ENCODE measurements at regions not wholly inside any gene's neighbourhood (a gene's known extent, or its start where the extent isn't known, plus 50 kb on each side); places are given as distances from the start of the nearest gene placed in this dataset.
"Not testable (repeated sequence)": the region's sequence is repeated elsewhere in the genome, so short reads cannot be mapped to it uniquely, and the experiment has no call there.

DNA sequence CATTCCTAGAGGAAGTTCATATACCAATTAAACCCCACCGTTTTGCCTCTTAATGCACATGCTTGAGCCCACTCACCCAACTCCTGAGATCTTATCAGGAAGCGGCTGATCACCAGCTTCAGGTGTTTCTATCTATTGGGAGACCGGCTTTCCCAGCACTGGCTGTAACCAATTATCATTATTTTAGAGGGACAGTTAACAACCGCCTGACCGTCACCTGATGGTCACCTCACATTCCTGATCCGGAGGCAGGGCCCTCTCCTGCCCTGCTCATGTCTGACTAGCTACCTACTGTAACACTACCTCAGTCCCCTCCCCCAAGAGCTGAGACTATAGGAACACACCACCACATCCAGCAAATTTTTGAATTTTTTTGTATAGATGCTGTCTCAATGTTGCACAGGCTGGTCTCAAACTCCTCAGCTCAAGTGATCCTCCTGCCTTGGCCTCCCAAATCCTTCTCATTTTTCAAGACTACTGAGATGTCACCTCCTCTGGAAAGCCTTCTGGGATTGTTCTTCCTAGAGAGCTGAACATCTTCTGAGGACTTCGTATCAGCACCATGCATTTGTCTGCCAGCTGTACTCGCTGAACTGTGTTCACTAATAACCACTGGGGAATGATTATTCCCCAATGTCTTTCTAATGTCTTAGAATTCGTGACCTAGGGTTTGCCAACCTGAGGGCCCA is 84.8 kb downstream of the LSM3 start:
- H3K4me3 ChIP-seq (ENCODE audit: control insufficient read depth, low read depth, low read length) = no peak overlapping the region
- TF ChIP-seq, protein P1, sequence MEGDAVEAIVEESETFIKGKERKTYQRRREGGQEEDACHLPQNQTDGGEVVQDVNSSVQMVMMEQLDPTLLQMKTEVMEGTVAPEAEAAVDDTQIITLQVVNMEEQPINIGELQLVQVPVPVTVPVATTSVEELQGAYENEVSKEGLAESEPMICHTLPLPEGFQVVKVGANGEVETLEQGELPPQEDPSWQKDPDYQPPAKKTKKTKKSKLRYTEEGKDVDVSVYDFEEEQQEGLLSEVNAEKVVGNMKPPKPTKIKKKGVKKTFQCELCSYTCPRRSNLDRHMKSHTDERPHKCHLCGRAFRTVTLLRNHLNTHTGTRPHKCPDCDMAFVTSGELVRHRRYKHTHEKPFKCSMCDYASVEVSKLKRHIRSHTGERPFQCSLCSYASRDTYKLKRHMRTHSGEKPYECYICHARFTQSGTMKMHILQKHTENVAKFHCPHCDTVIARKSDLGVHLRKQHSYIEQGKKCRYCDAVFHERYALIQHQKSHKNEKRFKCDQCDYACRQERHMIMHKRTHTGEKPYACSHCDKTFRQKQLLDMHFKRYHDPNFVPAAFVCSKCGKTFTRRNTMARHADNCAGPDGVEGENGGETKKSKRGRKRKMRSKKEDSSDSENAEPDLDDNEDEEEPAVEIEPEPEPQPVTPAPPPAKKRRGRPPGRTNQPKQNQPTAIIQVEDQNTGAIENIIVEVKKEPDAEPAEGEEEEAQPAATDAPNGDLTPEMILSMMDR (conservative IDR thresholded peaks at IDR 0.05; ENCODE audit: control insufficient read depth, insufficient read depth, low read depth, low read length) = no peak
- no peak for DNase-seq (ENCODE audit: low read depth)

DNA sequence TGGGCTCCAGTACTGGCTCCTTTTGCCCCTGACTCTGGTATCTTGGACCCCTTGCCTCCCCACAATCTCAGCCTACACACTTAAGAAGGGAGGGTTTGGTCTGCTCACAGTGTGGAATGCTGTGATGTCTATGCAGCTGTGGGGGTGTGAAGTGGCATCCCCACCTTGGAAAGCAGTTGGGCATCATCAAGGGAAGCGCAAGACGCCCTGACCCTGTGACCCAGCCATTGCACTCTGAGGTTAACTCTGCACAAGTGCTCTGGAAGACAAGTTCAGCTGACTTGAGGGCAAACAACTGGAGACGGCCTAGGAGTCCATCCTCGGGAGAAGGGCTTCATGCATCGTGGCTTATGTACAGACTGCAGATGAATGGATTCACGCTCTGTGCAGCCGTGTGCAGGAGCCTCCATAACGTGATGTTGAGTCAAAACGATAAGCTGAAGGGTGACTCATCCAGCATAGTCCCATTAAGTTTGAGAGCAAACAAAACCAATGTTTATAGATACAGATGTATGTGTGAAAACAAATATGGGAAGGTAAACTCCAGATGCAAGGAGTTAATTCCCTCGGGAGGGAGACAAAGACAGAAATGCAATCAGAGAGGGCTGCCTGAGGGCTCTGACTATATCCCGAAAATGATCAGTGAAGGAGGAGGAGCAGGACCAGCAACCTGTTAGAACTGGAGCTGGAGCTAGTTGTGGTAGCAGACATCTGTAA is 86.8 kb downstream of the LSM3 start:
- no peak overlapping the region for H3K4me3 ChIP-seq (ENCODE audit: control insufficient read depth, low read depth, low read length)
- TF ChIP-seq, protein P1 (conservative IDR thresholded peaks at IDR 0.05; ENCODE audit: control insufficient read depth, insufficient read depth, low read depth, low read length) = no peak
- peak; percentile 70 for DNase-seq (ENCODE audit: low read depth)

DNA sequence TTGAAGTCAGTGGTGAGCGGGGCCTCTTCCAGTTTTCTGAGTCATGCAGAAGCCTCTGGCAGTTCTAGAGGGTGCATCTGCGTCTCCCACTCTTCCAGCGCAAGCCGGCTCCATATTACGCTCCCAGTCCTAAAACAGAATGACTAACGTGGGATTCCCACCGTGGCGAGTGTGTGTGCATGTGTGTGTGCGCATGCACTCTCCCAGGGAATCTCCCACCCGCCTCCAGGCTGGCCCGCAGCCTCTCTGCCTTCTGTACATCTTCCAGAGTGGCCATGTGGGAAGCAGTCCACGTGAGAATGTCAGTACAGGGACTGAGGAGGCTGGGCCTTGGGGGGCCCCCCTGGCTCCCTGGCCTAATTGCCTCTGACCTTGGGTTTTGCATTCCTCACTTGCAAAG is 87.7 kb downstream of the LSM3 start:
- DNase-seq (ENCODE audit: low read depth) = peak; percentile 94
- TF ChIP-seq, protein P1 (conservative IDR thresholded peaks at IDR 0.05; ENCODE audit: control insufficient read depth, insufficient read depth, low read depth, low read length) = no peak
- no peak overlapping the region for H3K4me3 ChIP-seq (ENCODE audit: control insufficient read depth, low read depth, low read length)

DNA sequence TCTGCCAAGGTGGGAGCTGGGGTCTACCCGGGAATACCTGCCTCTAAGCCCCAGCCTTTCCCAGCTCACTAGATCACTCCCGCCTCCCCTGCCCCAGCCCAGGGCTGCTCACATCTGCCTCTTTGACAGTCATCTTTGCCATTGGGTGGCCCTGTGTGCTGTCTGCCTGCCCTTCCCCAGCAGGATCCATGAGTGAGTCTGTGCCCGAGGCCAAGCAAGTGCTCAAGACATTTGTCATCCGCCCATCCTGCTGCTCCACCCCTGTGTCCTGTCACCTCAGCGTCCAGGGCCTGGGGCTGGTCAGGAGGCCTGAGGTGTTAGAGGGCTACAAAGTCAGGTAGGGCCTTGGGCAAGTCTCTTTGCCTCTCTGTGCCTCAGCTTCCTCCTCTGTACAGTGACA is 89.4 kb downstream of the LSM3 start:
- no peak overlapping the region for H3K4me3 ChIP-seq (ENCODE audit: control insufficient read depth, low read depth, low read length)
- TF ChIP-seq, protein P1 (conservative IDR thresholded peaks at IDR 0.05; ENCODE audit: control insufficient read depth, insufficient read depth, low read depth, low read length) = no peak
- DNase-seq (ENCODE audit: low read depth) = no peak

DNA sequence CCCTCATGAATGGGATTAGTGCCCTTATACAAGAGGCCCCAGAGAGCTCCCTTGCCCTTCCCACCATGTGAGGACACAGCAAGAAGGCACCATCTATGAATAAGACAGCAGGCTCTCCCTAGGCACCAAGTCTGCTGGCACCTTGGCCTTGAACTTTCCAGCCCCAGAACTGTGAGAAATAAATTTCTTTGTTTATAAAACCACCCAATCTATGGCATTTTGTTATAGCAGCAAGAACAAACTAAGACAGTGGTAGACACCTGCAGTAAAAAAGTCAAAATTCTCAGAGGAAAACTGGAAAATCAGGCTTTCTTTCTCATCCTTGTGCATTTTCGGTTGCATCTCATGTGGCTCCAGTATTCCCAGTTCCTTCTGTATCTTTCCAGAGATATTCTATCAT is 90.3 kb downstream of the LSM3 start:
- no peak for DNase-seq (ENCODE audit: low read depth)
- TF ChIP-seq, protein P1 (conservative IDR thresholded peaks at IDR 0.05; ENCODE audit: control insufficient read depth, insufficient read depth, low read depth, low read length) = no peak
- no peak overlapping the region for H3K4me3 ChIP-seq (ENCODE audit: control insufficient read depth, low read depth, low read length)

DNA sequence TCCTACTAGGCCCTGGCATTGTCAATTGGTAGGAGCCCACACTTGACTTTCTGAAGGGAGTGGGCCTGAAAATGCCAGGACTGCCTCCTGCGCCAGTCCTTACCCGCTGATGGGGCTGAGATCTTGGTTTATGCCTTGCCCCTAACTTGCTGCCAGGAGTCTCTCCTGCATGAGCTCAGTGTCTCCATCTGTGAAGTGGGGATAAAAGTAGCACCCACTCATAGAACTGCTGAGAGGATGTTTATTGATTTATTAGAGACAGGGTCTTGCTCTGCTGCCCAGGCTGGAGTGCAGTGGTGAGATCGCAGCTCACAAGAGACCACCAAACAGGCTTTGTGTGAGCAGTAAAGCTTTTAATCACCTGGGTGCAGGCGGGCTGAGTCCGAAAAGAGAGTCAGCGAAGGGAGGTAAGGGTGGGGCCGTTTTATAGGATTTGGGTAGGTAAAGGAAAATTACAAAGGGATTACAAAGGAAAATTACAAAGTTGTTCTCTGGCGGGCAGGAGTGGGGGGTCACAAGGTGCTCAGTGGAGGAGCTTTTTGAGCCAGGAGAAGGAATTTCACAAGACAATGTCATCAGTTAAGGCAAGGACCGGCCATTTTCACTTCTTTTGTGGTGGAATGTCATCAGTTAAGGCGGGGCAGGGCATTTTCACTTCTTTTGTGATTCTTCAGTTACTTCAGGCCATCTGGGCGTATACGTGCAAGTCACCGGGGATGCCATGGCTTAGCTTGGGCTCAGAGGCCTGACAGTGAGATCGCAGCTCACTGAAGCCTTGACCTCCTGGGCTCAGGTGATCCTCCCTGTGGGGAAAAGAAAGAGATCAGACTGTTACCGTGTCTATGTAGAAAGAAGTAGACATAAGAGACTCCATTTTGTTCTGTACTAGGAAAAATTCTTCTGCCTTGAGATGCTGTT is 93.7 kb downstream of the LSM3 start:
- H3K4me3 ChIP-seq (ENCODE audit: control insufficient read depth, low read depth, low read length); DNase-seq (ENCODE audit: low read depth): not testable (repeated sequence)

DNA sequence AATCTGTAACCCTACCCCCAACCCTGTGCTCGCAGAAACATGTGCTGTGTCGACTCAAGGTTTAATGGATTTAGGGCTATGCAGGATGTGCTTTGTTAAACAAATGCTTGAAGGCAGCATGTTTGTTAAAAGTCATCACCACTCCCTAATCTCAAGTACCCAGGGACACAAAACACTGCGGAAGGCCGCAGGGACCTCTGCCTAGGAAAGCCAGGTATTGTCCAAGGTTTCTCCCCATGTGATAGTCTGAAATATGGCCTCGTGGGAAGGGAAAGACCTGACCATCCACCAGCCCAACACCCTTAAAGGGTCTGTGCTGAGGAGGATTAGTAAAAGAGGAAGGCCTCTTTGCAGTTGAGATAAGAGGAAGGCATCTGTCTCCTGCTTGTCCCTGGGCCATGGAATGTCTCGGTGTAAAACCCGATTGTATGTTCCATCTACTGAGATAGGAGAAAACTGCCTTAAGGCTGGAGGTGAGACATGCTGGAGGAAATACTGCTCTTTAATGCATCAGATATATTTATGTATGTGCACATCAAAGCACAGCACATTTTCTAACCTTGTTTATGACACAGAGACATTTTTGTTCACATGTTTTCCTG is 94.4 kb downstream of the LSM3 start:
- H3K4me3 ChIP-seq (ENCODE audit: control insufficient read depth, low read depth, low read length); DNase-seq (ENCODE audit: low read depth): not testable (repeated sequence)
